Lower leg skin (tissue), 3 donors: ENCODE measurements at regions not wholly inside any gene's neighbourhood (a gene's known extent, or its start where the extent isn't known, plus 50 kb on each side); places are given as distances from the start of the nearest gene placed in this dataset.

ENCODE experiments used
- POLR2A ChIP-seq, 2 donors: fragments of 450-650 bp; IDR thresholded peaks; one replicate each; pipeline ENCODE4 v1.6.1; 2016 to 2017; ENCODE audit warnings: antibody characterized with exemption in 2 of 2, mild to moderate bottlenecking in 1 of 2, moderate library complexity in 1 of 2
- TF ChIP-seq, protein P1 (sequence below), 3 donors: fragments of 450-650 bp; IDR thresholded peaks; one replicate each; pipeline ENCODE4 v1.5.1; 2016; ENCODE audit warnings: antibody characterized with exemption in 3 of 3, mild to moderate bottlenecking in 3 of 3, moderate library complexity in 2 of 3

DNA sequence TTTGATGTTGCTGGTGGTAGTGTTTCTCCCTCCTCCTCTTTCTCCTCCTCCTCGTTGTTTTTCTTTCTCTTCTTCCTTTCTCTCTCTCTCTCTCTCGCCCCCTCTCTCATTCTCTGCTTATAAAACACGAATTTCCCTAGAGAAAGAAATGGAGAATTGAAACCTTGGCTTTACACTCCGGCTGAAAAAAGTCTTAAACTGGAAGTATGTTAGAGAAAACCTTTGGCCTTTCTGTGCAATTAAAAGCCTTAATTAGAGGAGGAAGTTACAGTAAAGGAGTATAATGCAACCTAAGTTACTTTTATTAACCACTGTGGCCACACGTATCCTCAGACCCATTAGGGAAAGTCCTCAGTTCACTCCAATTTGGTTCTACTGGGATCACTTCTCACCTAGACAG lies 501.7 kb upstream of the SORCS1 start:
- TF ChIP-seq, protein P1, sequence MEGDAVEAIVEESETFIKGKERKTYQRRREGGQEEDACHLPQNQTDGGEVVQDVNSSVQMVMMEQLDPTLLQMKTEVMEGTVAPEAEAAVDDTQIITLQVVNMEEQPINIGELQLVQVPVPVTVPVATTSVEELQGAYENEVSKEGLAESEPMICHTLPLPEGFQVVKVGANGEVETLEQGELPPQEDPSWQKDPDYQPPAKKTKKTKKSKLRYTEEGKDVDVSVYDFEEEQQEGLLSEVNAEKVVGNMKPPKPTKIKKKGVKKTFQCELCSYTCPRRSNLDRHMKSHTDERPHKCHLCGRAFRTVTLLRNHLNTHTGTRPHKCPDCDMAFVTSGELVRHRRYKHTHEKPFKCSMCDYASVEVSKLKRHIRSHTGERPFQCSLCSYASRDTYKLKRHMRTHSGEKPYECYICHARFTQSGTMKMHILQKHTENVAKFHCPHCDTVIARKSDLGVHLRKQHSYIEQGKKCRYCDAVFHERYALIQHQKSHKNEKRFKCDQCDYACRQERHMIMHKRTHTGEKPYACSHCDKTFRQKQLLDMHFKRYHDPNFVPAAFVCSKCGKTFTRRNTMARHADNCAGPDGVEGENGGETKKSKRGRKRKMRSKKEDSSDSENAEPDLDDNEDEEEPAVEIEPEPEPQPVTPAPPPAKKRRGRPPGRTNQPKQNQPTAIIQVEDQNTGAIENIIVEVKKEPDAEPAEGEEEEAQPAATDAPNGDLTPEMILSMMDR (IDR thresholded peaks at IDR 0.05) = no peak
- TF ChIP-seq POLR2A (IDR thresholded peaks at IDR 0.05) = no peak
